ENCODE measurements at regions not wholly inside any gene's neighbourhood (a gene's known extent, or its start where the extent isn't known, plus 50 kb on each side); places are given as distances from the start of the nearest gene placed in this dataset.
"Not testable (repeated sequence)": the region's sequence is repeated elsewhere in the genome, so short reads cannot be mapped to it uniquely, and the experiment has no call there.

DNA sequence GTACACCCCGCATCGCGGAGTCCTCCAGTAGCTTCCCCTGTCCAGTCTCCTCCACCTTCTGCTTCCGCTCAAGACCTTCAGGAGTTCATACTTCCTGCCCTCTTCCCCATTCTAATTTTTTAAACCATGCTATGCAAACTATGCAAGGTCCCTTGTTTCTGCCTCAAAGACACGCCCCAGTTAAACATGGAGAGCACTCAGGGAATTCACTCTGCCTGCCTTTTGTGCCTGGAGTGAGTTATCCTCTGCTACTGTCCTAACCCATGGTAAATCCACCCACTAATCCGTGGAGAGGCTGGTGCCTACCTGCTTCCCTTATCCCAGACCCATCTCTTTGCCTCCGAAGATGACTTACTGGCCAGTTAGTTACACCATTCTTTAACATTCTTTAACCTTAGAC, 473.7 kb upstream of the JARID2 start:
- FAIRE-seq = no peak

DNA sequence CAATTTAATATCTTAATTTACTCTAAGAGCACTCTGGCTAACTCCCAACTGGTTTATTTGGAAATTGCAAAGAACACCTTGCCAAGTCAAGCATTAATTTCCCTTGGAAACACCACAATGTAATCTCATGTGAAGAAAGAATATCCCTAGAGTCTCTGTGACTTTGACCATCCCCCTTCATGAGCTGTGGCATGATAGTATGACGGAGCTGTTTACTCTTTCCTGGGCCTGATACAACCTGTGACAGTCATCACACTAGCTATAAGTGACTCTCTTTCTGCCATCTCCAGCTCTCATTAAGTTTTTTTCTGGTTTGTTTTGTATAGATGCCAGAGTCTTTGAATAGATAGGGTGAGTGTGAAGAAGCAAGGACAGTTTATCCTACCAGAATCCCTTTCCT, 470.3 kb upstream of the JARID2 start:
- FAIRE-seq = no peak

DNA sequence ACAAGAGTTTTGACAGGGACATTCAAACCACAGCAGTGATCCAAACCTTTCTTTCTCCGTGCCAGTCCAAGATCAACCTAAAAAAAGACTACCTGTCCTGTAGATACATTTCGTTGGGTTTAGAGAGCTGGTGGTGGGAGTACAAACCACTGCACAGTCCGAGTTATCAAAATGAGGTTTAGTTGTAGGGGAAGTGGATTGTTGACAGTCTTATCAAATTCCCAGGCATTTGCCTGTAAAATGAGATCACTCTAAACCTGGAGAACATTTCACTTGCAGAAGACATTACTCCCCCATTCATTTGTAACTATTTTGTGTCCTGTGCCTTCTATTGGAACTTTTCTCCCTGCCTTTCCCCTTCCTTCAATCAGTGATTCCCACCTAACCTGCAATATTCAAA, 469.6 kb upstream of the JARID2 start:
- no peak for FAIRE-seq

DNA sequence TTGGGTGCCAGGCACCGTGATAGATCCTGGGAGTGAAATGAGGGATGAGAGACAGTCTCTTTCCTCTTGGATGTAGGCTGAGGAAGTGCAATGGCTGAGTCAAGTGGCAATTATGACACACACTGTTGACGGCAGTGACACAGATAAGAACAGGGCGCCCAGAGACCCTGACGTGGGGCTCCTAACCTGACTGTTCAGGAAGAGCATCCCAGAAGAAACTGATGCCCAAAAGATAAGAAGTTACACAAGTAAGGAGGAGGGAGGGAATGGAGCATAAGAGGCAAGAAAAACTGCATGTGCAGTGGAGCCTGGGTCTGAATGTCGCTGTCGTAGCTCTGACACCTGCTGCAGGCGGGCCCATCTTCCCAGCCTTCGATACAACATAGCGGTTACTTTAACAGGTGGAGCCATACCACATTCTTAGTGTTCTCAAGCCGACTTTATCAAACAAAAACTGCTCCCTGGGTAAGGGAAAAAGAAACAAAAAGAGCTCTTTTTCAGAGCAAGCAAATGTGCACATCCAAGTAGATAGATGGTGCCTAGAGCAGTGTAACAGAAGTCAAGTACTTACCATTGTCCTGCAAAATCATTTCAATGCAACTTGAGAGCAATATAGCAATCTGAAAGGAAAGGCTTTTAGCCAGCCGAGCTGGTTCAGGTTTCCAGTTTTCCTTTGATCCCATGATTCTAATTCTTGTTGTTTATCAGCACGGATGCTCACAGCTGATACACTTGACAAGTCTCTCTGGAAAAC, 463.9 kb upstream of the JARID2 start:
- FAIRE-seq = no peak

DNA sequence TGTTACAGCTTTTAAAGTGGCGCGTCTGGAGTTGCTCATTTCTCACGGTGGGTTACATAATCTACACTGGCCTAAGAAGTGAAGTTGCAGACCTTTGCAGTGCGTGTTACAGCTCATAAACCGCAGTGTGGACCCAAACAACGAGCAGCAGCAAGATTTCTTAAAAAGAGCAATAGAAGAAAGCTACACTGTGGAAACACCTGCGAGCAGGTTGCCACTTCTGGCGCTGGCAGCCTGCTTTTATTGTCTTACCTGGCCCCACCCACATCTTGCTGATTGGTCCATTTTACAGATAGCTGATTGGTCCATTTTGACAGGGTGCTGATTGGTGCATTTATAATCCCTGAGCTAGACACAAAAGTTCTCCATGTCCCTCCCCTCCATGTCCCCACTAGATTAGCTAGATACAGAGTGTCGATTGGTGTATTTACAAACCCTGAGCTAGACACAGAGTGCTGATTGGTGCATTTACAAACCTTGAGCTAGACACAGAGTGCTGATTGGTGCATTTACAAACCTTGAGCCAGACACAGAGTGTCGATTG, 462.9 kb upstream of the JARID2 start:
- not testable (repeated sequence) for FAIRE-seq

DNA sequence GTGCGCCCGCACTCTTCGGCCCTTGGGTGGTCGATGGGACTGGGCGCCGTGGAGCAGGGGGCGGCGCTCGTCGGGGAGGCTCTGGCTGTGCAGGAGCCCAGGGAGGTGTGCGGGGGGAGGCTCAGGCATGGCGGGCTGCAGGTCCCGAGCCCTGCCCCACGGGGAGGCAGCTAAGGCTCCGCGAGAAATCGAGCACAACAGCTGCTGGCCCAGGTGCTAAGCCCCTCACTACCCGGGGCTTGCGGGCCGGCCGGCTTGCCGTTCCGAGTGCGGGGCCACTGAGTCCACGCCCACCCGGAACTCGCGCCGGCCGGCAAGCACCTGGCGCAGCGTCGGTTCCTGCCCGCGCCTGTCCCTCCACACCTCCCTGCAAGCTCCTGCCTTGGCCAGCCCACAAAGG, 462.3 kb upstream of the JARID2 start:
- no peak for FAIRE-seq

DNA sequence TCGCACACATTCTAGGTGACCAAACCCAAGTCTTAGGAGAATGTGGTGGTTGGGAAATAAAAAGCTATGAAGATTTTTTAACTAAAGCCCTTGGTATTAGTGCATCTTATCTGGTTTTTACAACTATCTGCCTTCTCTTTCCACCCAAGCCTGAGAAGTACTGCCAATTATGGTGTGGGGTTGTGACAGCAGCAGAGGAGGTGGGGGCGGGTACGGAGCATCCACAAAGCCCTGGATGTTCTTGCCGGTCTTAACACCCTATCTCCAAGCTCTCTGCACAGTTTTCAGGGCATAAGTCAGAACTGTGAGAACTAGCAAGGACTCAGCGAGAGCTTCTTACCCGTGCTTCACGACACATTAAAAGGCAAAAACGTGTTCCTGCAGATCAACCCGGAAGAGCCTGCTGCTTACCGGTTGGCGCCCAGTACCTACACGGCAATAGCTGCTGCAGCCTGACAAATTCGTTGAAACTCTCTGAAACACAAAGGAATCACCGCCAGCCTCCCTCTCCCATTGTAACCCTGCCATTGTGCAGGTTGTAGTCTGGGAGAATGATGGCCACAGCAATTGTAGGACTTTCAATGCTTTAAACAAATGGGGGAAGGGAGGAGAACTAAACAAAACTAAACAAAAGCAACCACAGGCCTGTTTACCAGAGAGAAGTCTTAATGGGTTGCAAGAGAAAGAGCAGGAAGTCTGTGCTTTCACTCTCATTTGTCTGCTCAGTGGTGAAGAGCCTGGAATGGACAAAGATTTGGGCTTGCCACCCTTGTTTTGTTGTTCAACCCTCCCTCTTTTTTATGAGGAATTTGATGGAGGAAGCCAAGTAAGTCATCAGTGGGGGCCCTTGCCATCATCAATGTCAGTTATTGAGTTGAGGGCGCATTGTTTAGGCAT, 461.0 kb upstream of the JARID2 start:
- FAIRE-seq = no peak

DNA sequence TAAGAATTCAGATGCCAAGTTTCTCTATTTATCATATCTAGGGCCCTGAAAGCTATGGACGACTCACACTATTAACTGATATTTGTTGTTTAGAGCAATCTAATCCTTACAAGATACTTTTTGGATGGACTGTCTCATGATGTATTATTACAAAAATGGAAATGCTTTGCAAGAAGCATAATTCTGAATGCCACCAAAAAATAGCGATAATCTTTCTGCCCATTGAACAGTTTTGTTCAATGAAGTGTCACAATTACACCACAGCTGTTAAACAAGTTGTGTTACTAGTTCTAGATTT, 460.4 kb upstream of the JARID2 start:
- FAIRE-seq = no peak

DNA sequence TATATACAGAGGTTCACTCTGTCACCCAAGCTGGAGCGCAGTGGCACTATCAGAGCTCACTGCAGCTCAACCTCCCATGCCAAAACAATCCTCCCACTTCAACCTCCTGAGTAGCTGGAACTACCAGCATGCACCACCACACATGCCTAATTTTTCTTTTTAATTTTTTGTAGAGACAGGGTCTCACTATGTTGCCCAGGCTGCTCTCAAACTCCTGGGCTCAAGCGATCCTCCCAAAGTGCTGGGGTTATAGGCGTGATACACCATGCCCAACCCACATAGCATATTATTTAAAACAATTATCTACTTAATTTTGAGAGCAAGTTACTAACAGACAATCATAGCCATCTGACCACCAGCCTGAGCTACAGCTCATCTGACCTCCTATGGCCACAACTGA, 459.9 kb upstream of the JARID2 start:
- no peak for FAIRE-seq

DNA sequence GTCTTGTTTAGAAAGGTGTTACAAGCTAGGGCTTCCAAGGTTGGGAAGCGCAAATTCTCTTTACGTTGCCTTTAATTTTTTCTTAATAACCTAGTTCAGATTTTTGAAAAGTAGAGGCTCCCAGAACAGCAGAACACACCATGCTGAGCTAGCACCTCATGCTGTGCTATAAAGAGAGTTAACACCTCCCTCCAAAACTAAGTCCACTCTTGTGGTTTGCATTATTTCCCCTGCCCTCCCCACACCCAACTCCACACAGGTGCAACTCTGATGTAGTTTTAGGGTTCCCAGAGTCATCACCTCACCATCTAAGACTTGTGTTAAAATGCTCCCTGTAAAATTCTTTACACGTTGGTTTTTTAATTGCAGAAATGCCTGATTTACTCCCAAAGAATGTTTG, 459.4 kb upstream of the JARID2 start:
- FAIRE-seq = no peak

DNA sequence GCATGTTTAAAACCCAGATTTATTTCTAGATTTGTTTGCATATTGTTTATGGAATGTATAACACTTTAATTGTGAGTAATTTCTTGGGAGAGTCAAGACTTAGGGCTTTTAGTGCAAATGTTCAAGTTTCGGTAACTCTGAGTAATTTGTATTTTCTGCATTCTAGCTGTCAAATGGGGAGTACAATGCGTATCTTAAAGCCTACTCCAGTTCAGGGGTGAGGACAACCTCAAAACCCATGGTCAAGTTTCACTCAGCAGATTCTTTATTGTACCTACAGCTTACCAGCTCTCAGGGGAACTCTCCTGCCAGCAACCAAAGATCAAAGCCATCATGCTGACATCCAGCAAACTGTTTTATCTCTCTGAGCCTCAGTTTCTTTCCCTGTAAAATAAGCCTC, 458.6 kb upstream of the JARID2 start:
- FAIRE-seq = no peak

DNA sequence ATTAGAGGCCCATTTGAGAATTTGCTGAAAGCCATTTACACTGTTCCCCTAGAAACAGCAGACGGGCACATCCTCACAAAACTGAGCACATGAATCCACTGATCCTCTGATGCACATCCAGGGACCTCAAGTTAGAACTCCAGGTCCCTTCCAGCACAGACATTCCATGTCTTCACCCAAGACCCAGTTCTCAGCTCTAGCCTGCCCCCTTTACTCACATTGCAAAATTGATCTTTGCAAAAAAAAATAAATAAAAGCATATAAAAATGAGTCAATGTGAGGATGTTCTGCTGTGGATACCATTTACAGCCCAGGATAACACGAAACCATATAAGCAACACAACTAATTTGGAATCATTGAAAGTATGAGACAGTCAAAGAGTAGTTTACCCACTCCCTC, 458.2 kb upstream of the JARID2 start:
- FAIRE-seq = no peak

DNA sequence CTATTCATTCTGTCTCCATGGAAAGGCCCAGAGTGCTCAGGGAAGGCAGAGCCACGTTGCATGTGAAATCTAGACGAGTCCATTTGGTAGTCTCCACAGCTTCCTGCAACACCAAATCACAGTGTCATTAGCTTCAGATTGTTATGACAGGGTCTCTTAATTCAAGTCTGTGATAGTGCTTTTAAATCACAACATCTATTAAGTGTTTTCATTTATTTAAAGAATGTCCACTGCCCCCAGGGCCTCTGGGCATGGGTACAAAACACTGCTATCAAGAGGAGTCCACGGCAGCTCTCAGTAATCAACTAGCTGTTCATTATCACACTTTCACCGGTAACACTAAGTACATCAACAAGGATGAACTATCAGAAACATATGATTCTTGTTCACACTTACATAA, 455.9 kb upstream of the JARID2 start:
- FAIRE-seq = no peak

DNA sequence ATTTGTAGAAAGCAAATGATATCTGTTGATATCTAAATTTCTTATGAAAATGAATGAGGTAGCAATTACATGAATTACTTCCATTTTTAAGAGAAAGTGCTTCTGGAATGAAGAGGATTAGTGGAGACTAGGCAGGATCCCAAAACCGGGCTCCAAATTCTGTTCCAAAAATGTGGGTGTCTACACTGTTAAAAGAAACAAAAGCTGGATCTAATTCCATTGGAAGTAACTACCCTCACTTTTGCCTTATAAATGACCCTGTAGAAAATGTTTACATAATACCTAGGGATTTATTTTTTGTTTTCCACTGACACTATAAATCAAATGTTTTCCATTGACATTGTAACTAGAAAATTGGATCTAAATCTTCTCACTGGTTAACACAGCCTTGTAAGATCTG, 454.9 kb upstream of the JARID2 start:
- FAIRE-seq = peak; percentile 84

DNA sequence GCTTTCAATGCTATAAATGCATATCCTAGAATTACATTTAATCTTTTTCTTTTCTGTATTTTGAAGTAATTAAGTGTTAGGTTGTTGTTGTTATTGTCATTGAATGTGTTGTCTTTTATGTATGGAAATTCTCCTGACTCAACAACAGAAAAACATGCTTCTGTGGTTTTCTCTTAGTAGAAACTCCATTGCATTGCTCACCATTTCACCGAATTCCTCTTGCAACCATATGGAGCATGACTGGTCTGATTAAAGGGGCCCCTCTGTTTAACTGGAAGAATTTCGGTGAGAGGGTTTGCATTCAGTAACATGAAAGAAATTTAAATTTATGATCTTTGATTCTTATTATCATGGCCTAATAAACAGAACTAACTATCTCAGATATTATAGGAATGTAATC, 454.3 kb upstream of the JARID2 start:
- FAIRE-seq = no peak

DNA sequence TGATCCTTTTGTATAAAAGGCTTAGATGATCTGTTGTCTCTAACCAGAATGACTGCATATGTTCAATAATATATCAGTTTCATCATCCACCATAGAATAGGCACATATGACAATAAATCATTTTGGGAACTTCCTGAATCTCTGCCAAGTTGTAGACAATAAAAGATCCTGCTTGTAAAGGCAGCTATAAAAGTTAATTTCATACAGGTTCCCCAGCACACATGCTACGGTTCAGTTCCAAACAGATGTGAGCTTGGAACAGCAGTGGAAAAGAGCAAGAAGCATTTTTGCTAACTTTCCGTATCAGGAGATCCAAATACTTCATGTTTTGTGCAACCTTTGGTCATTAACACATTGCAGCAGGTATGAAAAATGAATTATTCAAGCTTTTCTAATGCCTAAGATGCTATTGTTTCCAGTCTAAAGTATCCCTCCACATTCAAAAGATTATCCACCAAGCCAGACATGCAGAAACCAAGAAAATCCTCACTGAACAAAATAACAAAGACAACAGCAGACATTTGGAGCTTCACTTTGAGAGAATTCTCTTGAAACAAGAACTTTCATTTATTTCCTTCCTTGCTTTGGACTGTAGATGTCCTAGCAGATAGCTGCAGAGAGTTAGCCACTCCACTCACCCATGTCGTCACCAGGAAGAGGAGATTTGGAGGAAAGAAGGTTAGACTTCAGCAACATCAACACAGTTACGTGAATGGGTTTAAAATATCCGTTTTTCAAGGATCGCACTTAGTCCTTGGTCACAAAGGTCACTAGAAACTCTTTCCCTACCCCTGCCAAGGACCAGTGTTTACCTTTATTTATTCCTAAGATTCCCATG, 453.5 kb upstream of the JARID2 start:
- FAIRE-seq = peak; percentile 97

DNA sequence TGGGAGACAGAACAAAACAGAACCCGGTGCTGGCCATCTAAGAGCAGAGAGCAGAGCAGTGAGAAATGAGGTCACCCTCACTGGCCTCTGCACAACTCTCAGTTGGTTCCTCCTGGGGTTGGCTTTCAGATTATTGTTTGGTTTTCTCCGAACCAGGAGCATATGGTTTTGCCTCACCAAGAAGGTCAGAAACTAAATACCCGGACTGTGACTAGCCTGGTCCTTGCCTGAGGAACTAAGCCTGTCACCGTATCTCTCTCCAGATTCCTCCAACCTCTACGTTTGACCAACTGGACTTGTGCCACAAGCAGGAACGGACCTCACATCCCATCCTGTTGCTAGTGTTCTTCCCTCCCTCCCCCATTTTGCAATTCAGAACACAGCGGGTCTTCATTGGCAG, 450.4 kb upstream of the JARID2 start:
- FAIRE-seq = no peak

DNA sequence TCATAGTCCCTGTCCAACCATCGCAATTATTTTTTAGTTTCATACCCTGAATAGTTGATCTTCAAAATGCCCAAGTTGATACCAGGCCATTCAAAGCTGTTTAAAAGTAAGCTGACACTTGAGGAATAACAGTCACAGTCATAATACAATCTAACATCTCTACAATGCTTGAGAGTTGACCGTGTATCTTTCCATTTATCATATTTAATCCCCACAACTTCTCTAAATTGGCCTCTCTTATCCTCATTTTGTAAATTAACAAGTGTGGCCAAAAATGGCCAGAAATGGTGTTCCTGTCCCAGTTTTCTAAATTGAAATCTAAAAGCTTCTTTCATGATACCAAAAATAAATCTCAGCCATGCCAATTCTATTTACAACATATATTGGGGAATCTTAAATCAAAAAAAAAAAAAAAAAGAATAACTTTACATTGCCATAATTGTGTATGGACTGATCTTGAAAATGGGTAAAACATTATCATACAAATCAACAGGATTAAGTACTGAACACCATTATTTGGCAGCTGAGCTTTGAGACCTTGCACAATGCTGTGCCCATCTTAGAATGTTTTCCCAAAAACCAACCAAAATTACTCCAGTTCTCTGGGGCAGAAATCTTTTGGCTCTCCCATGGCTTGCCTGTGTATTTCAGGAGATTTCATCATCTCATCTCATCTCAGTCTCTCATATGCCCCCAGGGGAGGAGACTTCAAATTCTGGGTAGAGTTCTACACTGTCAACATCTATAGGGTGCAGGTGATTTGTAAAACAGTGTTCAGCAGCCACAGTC, 448.7 kb upstream of the JARID2 start:
- no peak for FAIRE-seq

DNA sequence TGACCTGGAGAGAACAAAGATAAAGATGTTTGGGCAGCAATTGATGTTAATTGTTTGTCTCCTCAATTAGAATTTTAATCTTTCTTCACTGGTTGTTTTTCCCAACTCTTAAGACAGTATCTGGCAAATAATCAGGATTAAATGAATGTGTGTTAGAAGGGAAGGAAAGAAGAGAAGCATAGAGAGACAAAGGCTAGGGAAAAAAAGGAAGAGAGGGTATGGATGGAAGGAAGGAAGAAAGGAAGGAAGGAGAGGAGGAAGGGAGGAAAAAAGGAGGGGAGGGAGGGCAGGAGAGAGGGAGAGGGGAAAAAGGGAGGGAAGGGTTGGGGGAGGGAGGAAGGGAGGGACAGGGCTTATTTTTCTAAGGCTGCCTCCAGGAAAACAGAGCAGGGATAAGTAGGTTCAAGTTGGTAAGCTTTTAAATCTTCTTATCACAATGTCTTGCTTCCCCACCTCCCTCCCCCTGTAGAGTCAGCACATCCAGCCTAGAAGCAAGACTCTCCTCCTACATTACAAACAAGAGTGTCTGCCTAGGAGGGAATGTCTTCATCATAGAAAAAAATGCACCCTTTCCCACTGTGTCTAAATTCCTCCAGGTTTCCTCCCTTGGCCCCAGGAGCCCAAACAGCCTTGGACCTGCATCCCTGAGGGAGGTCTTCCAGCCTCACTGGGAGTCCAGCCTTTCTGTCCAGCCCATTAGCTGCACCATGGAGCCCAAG, 447.8 kb upstream of the JARID2 start:
- FAIRE-seq = no peak

DNA sequence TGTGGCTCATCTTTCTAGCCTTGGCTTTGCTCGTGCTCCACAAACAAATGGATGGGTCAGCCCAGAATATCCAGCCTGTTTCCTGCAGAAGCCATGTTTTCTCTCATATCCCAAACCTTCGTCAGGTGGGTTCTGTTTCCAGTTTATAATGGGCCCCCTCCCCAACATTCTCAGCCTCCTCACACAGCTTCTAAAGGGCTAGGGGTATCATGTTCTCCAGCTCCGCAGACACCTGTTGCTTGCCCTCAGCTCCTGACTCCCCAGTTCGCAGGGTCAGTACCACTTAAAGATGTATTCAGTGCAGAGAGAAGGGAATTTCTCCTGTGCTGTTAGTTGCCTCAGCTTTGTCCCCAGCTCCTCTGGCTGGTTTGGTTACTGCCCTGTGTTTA, 447.3 kb upstream of the JARID2 start:
- no peak for FAIRE-seq

DNA sequence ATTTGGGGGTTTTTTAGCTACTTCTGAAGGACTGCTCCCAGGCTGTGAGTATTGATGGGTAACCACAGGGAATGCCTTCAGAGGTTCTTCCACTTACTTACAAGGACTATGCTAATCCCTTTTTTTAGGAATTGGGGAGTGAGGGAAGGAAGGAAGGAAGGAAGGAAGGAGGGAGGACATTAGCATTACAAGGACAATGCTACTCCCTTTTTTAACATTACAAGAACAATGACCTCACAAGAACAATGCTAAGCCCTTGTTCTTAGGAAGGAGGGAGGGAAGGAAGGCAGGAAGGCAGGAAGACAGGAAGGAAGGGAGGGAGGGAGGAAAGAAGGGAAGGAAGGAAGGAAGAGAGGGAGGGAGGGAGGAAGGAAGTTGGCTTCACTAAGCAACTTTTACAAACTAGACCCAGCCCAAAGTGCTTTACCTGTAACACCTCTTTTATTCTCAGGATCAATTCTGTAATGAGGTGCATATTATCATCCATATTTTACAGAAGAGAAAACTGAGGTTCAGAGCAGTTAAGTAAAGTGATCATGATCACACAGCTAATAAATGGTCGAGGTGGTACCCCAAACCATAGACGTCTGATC, 446.8 kb upstream of the JARID2 start:
- no peak for FAIRE-seq
